ENCODE measurements at regions not wholly inside any gene's neighbourhood (a gene's known extent, or its start where the extent isn't known, plus 50 kb on each side); places are given as distances from the start of the nearest gene placed in this dataset.
A peak's percentile ranks its signal among the peaks of the same experiment; 100 is the strongest.
"Not testable (repeated sequence)": the region's sequence is repeated elsewhere in the genome, so short reads cannot be mapped to it uniquely, and the experiment has no call there.

DNA sequence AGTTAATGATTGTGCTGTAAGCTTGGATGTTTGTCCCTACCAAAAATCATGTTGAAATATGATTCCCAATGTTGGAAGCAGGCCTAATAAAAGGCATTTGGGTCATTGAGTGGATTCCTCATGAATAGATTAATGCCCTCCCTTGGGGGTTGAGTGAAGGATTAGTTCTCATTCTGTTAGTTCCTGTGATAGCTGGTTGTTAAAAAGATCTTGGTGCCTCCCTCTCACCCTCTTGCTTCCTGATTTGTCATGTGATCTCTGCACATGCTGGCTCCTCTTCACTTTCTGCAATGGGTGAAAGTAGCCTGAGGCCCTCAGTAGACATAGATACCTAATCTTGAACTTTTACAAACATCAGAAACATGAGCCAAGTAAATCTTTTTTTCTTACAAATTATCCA is 115.6 kb upstream of the HCRTR2 start:
- no peak for DNase-seq (ENCODE audit: low read depth)

DNA sequence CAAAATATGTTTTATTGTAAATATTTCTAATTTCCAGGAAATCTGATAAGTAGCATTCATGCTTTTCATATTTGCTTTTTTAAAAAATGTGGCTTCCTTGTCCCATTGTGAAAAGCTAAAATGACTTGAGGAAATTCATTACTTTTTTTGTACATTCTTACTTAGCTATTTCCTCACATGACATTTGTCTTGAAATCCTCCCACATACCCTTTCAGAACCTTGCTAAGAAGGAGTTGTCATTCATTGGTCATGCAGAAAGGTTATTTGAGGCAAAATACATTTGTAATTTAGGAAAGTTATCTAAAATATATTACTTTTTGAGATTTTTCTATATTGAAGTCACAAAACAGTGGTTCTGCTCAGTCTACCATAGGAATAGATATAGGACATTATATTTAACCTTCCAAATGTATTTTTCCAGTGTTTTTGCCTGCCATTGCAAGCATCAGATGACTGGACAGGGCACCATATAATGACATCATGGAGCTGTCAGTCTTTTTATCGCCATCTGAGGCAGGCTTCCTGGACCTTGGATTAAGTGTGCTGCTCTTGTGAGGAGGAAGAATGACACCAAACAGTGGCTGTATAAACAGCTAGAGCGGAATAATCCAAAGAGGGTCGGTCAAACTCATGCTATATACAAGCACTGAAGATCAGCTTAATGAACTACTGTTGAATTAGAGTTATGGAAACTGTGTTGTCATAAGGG is 109.4 kb upstream of the HCRTR2 start:
- DNase-seq (ENCODE audit: low read depth) = no peak

DNA sequence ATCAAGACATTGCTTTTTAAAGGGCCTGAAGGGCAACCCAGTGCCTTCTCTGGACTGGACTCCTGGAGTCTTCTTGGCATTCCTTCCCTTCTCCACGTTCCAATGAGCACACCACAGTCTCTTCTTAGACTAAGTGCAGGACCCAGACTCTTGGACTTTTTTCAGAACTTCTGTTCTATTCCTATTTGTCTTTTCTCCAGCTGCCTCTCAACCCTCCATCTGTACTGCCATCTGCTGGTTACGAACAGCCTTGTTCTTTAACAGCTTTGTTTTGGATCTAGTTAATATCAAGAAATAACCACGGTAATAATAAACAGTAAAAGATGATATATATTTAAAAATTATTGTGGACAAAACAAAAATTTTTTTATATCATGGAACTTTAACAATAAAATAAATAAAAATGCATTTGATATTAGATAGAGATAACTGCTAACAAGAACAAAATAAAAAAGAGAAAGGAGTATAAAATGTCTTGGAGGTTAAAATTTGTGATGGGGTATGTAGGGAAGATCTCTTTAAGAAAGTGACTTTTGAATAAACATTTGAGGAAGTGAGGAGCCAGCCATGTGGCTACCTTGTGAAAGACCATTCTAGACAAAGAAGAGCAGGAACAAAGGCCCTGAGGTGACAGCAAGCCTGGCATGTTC is 105.1 kb upstream of the HCRTR2 start:
- DNase-seq (ENCODE audit: low read depth) = peak; percentile 40

DNA sequence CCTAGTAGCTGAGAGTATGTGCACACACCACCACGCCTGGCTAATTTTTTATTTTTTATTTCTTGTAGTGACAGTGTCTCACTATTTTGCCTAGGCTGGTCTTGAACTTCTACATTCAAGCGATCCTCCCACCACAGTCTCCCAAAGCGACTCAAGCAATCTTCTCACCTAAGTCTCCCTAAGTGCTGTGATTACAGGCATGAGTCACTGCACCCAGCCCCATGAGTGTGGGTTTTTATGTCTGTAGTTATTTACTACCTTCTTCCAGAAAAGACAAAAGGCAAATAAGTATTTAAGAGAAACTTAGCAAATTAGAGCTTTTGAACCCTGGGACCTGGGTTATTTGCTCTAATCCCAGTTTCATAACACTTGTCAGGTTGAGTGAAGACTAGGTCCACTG is 92.3 kb upstream of the HCRTR2 start:
- no peak for DNase-seq (ENCODE audit: low read depth)

DNA sequence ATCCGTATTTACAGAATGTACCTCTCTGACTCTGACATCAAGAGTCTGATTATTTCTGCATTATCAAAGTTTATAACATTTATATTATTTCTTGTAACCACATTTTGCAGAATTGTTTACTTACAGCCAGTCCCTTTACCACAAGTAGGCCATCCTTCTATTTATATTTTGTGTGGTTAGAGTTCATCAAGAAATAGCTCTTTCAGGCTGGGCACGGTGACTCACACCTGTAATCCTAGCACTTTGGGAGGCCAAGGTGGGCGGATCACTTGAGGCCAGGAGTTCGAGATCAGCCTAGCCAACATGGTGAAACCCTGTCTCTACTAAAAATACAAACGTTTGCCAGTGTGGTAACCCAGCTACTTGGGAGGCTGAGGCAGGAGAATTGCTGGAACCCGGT is 86.3 kb upstream of the HCRTR2 start:
- not testable (repeated sequence) for DNase-seq (ENCODE audit: low read depth)

DNA sequence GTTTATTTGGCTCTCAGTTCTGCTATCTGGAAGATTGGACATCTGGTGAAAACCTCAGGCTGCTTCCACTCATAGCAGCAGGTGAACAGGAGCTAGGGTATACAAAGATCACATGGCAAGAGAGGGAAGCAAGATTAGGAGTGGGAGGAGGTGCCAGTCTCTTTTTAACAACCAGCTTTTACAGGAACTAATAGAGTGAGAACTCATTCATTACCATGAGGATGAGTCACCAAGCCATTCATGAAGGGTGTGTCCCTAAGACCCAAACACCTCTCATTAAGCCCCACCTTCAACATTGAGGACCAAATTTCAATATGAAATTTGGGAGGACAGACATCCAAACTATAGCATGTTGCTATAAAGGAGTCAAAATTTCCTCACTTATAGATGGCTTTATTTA is 85.4 kb upstream of the HCRTR2 start:
- DNase-seq (ENCODE audit: low read depth) = no peak

DNA sequence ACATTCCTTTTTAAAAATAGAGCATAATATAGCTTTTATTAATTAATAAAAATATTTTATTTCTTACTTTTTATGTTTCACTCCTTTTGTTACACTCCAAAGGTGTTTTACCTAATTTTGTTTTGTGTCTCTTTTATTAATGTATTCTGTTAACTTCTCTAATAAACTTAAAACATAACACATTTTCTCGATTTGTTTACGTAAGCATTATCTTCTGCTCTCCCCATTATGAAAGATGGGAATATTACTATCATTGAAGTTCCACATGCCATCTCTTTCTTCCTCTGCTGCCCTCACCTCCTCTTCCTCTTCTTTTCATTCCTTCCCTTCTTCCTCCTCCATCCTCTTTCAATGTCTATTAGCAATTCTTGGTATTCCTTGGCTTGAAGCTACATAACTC is 85.0 kb upstream of the HCRTR2 start:
- DNase-seq (ENCODE audit: low read depth) = no peak

DNA sequence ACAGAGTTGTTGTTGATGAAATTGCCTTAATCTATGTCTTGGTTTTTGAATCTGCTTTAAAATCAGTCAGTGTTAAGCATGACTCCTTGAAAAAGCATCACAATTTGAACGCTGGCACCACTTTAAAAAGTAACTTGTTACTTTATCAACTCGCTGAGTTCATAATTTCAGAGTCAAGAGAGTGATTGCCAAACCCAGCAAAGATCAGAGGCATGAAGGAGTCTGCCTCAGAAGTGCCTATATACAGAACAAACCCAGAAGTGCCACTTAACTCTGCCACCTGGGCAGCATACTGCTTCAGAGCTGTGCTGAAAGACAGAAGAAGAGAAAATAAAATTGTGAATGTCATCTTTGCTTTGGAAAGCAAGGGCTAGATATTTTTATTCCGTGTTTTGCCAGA is 73.6 kb upstream of the HCRTR2 start:
- DNase-seq (ENCODE audit: low read depth) = no peak

DNA sequence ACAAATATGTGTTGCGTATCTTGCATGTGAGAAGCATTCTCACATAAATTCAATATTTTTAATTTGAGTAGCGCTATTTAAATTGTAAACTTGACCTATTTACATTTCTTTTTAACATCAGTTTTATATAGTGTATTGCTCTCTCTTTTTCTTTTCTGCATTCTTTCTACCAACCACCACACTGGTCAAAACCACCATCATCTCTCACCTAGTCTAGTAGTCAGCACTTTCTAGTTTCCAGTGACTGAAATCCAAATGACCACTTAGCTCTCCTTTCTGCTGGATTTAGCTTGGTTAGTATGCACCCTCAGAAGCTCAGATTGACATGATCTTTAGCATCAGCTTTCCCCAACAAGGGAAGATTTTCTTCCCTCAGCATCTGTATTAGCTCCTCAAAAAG is 73.2 kb upstream of the HCRTR2 start:
- no peak for DNase-seq (ENCODE audit: low read depth)

DNA sequence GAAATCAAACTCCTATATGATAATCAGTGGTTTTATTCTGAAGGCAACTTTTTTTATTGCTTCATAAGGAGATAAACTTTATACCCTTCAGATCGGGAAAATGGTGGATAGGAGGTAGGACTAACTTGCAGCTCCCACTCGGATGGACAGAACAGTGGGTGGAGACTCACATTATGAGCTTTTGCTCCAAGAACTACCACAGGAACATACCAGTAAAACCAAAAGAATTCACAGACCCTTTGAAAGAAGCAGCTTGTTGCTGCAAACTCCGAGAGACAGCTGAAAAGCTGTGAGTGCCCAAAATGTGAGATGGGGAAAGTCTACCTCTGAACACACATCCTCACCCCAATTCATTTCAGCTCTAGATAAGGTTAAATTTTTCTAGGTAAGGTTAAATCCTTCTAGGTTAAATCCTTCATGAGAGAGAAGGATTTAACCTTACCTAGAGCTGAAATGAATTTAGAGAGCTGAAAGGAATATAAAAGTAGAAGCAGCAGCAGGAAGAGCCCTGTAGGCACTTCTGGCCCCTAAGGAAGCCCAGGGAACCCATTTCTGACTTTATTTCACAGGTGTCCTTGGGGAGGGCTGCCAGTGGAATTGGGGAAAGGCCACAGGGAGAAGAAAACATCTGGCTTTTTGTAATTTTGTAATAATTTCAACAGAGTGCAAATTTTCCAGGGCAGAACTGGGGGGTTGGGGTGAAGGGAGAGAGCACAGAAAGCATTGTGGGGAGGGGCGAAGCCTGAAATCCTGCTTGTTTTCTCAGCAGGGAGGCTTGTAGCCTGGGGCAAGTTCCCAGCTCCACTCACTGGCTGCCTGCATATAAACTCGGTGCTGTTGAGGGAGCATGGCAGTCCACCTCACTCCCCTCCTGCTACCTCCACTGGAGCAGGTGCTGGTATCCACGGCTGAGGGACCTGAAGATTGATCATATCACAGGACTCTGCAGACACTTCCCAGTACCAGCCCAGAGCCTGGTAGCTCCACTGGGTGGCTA is 65.9 kb upstream of the HCRTR2 start:
- no peak for DNase-seq (ENCODE audit: low read depth)

DNA sequence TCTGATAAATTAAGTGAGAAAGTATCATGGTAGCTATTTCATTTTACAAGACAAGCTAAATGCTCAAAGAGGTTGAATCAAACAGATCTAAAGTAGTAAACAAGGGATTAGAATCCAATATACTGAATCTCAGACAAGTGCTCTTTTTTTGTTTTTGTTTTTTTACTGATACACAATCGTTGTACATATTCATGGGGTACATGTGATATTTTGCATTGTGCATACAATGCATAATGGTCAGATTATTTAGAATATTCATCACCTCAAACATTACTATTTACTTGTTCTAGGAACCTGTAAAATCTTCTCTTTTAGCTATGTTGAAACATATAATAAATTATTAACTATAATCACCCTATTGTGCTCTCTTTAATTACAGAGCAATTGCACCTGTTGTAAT is 57.0 kb upstream of the HCRTR2 start:
- no peak for DNase-seq (ENCODE audit: low read depth)

DNA sequence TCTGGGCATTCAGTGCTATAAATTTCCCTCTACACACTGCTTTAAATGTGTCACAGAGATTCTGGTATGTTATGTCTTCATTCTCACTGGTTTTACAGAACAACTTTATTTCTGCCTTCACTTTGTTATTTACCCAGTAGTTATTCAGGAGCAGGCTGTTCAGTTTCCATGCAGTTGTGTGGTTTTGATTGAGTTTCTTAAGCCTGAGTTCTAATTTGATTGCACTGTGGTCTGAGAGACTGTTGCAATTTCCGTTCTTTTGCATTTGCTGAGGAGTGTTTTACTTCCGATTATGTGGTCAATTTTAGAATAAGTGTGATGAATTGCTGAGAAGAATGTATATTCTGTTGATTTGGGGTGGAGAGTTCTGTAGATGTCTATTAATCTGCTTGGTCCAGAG is 50.1 kb upstream of the HCRTR2 start:
- not testable (repeated sequence) for DNase-seq (ENCODE audit: low read depth)
